ENCODE measurements at regions not wholly inside any gene's neighbourhood (a gene's known extent, or its start where the extent isn't known, plus 50 kb on each side); places are given as distances from the start of the nearest gene placed in this dataset.

- no TSS peak for BruUV-seq (replicated peaks)
- Histone ChIP-seq H3K4me1 (replicated peaks in 1 of 2; ENCODE audit: control insufficient read depth in 2 of 2, insufficient read depth in 2 of 2, low read length in 2 of 2) (no peaks in the 10 kb centered on the region), H3K9me1 (ENCODE audit: control insufficient read depth, insufficient read depth, low read length) (no peaks in the 10 kb centered on the region), H3K36me3 (ENCODE audit: control insufficient read depth, insufficient read depth, low read length) (no peaks in the 10 kb centered on the region), H4K20me1 (replicated peaks; ENCODE audit: control insufficient read depth, insufficient read depth, low read length) (no peaks in the 10 kb centered on the region), H3K4me2 (ENCODE audit: insufficient read depth, low read length) (no peak overlapping the region), H3K27ac (ENCODE audit: extremely low read depth, low read depth, low read length) (no peak overlapping the region), H3K27me3 (ENCODE audit: control insufficient read depth in 2 of 2, insufficient read depth in 2 of 2, low read length in 2 of 2) (no peaks in the 10 kb centered on the region), H3K9me3 (replicated peaks; ENCODE audit: control insufficient read depth, insufficient read depth, low read depth, low read length) (no peaks in the 10 kb centered on the region; the same call in 1 of the 2 replicates), H3K79me2 (ENCODE audit: control insufficient read depth, insufficient read depth, low read length) (no peaks in the 10 kb centered on the region), H3K9ac (ENCODE audit: insufficient read depth in 1 of 2, low read depth in 2 of 2, low read length in 2 of 2) (no peak overlapping the region), H2AFZ (ENCODE audit: low read depth, low read length) (no peak overlapping the region), H3K4me3 (no peak overlapping the region)
- no peak for FAIRE-seq
- ChIA-PET CTCF (ENCODE audit: low intra/inter-chr PET ratio) (no interaction called here), POLR2A (no interaction called here)
- in situ Hi-C loops (cut with MboI) (no loop called here), intact Hi-C loops (cut with micrococcal nuclease) (no loop called here)
- TF ChIP-seq FOSL1 (tag; conservative IDR thresholded peaks at IDR 0.05): no peak
- TF ChIP-seq POLR3G (IDR thresholded peaks at IDR 0.05; ENCODE audit: extremely low read depth, insufficient read length, insufficient replicate concordance): no peak
- no peak for TF ChIP-seq PRMT5 (CRISPR knock-in tag; IDR thresholded peaks at IDR 0.05)
- TF ChIP-seq SPI1 (IDR thresholded peaks at IDR 0.05; ENCODE audit: borderline replicate concordance, low read depth, low read length): no peak
- no peak for TF ChIP-seq MAFK (IDR thresholded peaks at IDR 0.05; ENCODE audit: low read length)
- no peak for ATAC-seq
- no peak for DNase-seq (ENCODE audit: extremely low read depth in 1 of 4, low spot score in 3 of 4)
Measured at GRCh38 chr6:95803889-95804288, 211.9 kb upstream of the FUT9 start.

- ATAC-seq (no peak), DNase-seq (ENCODE audit: extremely low read depth in 1 of 4, low spot score in 3 of 4) (no peak), FAIRE-seq (no peak)
- WGBS (ENCODE audit: insufficient coverage, low coverage, missing lambda C conversion rate): 4% methylated on average over 2 of the region's 2 CpGs
- Histone ChIP-seq H3K9me1 (ENCODE audit: control insufficient read depth, insufficient read depth, low read length) (no peaks in the 10 kb centered on the region), H3K36me3 (ENCODE audit: control insufficient read depth, insufficient read depth, low read length) (no peaks in the 10 kb centered on the region), H3K4me2 (ENCODE audit: insufficient read depth, low read length) (no peak overlapping the region), H3K9me3 (replicated peaks; ENCODE audit: control insufficient read depth, insufficient read depth, low read depth, low read length) (no peaks in the 10 kb centered on the region; the same call in 1 of the 2 replicates), H3K27me3 (ENCODE audit: control insufficient read depth in 2 of 2, insufficient read depth in 2 of 2, low read length in 2 of 2) (no peaks in the 10 kb centered on the region), H3K4me1 (replicated peaks in 1 of 2; ENCODE audit: control insufficient read depth in 2 of 2, insufficient read depth in 2 of 2, low read length in 2 of 2) (no peaks in the 10 kb centered on the region), H3K27ac (ENCODE audit: extremely low read depth, low read depth, low read length) (no peak overlapping the region), H3K4me3 (no peak overlapping the region), H3K9ac (ENCODE audit: insufficient read depth in 1 of 2, low read depth in 2 of 2, low read length in 2 of 2) (no peak overlapping the region), H2AFZ (ENCODE audit: low read depth, low read length) (no peak overlapping the region), H4K20me1 (replicated peaks; ENCODE audit: control insufficient read depth, insufficient read depth, low read length) (no peaks in the 10 kb centered on the region), H3K79me2 (ENCODE audit: control insufficient read depth, insufficient read depth, low read length) (no peaks in the 10 kb centered on the region)
- intact Hi-C loops (cut with micrococcal nuclease) (no loop called here), in situ Hi-C loops (cut with MboI) (no loop called here)
- POLR2A ChIA-PET: no interaction called here
- BruUV-seq (replicated peaks): no TSS peak
- CTCF ChIA-PET (ENCODE audit: low intra/inter-chr PET ratio): no interaction called here
- TF ChIP-seq MITF (IDR thresholded peaks at IDR 0.05) (no peak), NONO (IDR thresholded peaks at IDR 0.05; ENCODE audit: low read depth in 2 of 2, low read length in 1 of 2) (no peak), CREB3L1 (IDR thresholded peaks at IDR 0.05; ENCODE audit: borderline replicate concordance, low read depth) (no peak), KLF10 (CRISPR knock-in tag; IDR thresholded peaks at IDR 0.05) (no peak), BRD9 (IDR thresholded peaks at IDR 0.05; ENCODE audit: low read depth, partially characterized antibody) (no peak), SMAD3 (CRISPR knock-in tag; conservative IDR thresholded peaks at IDR 0.05) (no peak)
Measured at GRCh38 chr6:95804847-95805541, 210.8 kb upstream of the FUT9 start.
